Mesendoderm (in vitro differentiated cells): ENCODE measurements at regions not wholly inside any gene's neighbourhood (a gene's known extent, or its start where the extent isn't known, plus 50 kb on each side); places are given as distances from the start of the nearest gene placed in this dataset.

ENCODE experiments used
- DNase-seq: peaks from one replicate; pipeline ENCODE4 v3.0.0; 2013
- H2AK5ac ChIP-seq: 2 replicates; pipeline ENCODE4 v1.6.1; 2013; ENCODE audit warnings: low read length, inconsistent platforms
- H2BK120ac ChIP-seq: 2 replicates; pipeline ENCODE4 v1.6.1; 2013; ENCODE audit warnings: low read depth, mild to moderate bottlenecking, low read length, moderate library complexity, mixed read lengths
- H2BK15ac ChIP-seq: replicated peaks from 2 replicates; pipeline ENCODE4 v1.6.1; 2013; ENCODE audit warnings: low read depth, mild to moderate bottlenecking, moderate library complexity
- H2BK5ac ChIP-seq: 2 replicates; pipeline ENCODE4 v1.6.1; 2013; ENCODE audit warnings: low read length, inconsistent platforms
- H3K18ac ChIP-seq: 2 replicates; pipeline ENCODE4 v1.6.1; 2013; ENCODE audit warnings: mild to moderate bottlenecking, low read length, mixed read lengths
- H3K23ac ChIP-seq: one replicate; pipeline ENCODE4 v1.6.1; 2013; ENCODE audit warnings: low read length
- H3K27ac ChIP-seq: 2 replicates; pipeline ENCODE4 v1.5.1; 2013; ENCODE audit warnings: low read depth, mild to moderate bottlenecking, inconsistent platforms, low read length, moderate library complexity
- H3K27me3 ChIP-seq: 2 replicates; pipeline ENCODE4 v1.6.1; 2013; ENCODE audit warnings: low read length, control low read depth, mild to moderate bottlenecking, inconsistent platforms; ENCODE audit not compliant: insufficient read depth, poor library complexity
- H3K36me3 ChIP-seq: 2 replicates; pipeline ENCODE4 v1.6.1; 2013; ENCODE audit warnings: low read length, inconsistent platforms; ENCODE audit not compliant: control insufficient read depth, insufficient read depth
- H3K4ac ChIP-seq: one replicate; pipeline ENCODE4 v1.6.1; 2013; ENCODE audit warnings: low read depth, mild to moderate bottlenecking, low read length, moderate library complexity
- H3K4me1 ChIP-seq: 2 replicates; pipeline ENCODE4 v1.6.1; 2013; ENCODE audit warnings: low read depth, low read length, inconsistent platforms; ENCODE audit not compliant: control insufficient read depth
- H3K4me2 ChIP-seq: 2 replicates; pipeline ENCODE4 v1.6.1; 2013; ENCODE audit warnings: low read length
- H3K4me3 ChIP-seq: 2 replicates; pipeline ENCODE4 v1.5.1; 2013; ENCODE audit warnings: mild to moderate bottlenecking, low read length
- H3K56ac ChIP-seq: one replicate; pipeline ENCODE4 v1.6.1; 2013; ENCODE audit warnings: low read length
- H3K79me1 ChIP-seq: 2 replicates; pipeline ENCODE4 v1.6.1; 2013; ENCODE audit warnings: low read length, inconsistent platforms
- H3K79me2 ChIP-seq: 2 replicates; pipeline ENCODE4 v1.6.1; 2013; ENCODE audit warnings: mild to moderate bottlenecking, low read length; ENCODE audit not compliant: control insufficient read depth, insufficient read depth
- H3K9ac ChIP-seq: 2 replicates; pipeline ENCODE4 v1.6.1; 2013; ENCODE audit warnings: low read length, inconsistent platforms
- H4K5ac ChIP-seq: one replicate; pipeline ENCODE4 v1.6.1; 2013; ENCODE audit warnings: low read length
- H4K8ac ChIP-seq: one replicate; pipeline ENCODE4 v1.6.1; 2013; ENCODE audit warnings: low read depth, mild to moderate bottlenecking, control low read depth, low read length, moderate library complexity
- WGBS: extraction: QIAGEN DNeasy Blood & Tissue Kit; methylation state at CpG from one replicate; pipeline ENCODE4 v1.1.7; 2013; ENCODE audit warnings: low lambda C conversion rate, missing lambda C conversion rate; ENCODE audit not compliant: insufficient coverage; ENCODE audit errors: extremely low coverage; 5-methylcytosine and 5-hydroxymethylcytosine counted together

DNA sequence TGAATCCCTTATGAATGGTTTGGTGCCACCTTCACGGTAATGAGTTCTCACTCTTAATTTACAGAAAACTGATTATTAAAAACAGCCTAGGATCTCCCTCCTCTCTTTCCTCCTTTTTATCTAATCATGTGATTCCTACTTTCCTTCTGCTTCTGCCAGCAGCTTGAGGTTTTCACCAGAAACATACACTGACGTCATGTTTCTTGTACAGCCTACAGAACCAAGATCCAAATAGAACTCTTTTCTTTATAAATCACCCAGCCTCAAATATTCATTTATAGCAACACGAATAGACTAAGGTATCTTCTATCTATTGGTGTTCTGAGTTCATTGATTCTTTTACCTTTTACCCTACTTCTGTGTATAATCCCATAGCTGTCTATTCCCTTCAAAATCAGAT lies 388.9 kb upstream of the CDH10 start:
- Histone ChIP-seq H3K56ac (no peak overlapping the region), H3K79me2 (no peaks in the 10 kb centered on the region), H2BK120ac (no peak overlapping the region), H3K27me3 (no peaks in the 10 kb centered on the region), H2AK5ac (no peak overlapping the region), H3K27ac (no peak overlapping the region), H3K18ac (no peak overlapping the region), H3K79me1 (no peaks in the 10 kb centered on the region), H3K9ac (no peak overlapping the region), H2BK15ac (no peak overlapping the region), H3K36me3 (no peaks in the 10 kb centered on the region), H3K23ac (no peak overlapping the region), H3K4me2 (no peak overlapping the region), H3K4me3 (no peak overlapping the region), H2BK5ac (no peak overlapping the region), H4K5ac (no peak overlapping the region), H3K4me1 (no peaks in the 10 kb centered on the region), H4K8ac (no peak overlapping the region), H3K4ac (no peak overlapping the region)
- WGBS, result no CpG with 5 or more reads among the region's 3 CpGs
- DNase-seq, result no peak

DNA sequence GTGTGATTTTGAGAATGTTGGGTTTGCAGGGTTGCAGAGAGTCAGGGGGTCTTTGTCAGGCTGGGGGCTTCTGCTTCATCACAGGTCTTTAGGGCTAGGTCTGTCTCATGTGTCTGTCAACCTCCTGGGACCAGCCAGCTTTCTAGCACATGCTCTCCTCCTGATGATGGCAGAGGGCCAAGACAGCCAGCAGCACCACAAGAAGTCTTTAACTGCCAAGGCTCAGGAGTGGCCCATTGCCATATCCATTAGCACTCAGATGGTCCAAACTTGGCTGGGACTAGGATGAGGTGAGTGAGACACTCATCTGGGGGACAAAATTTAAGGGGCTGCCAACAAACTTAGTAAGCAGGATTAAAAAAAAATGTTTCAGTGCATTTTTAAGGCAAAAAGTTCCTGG lies 384.2 kb upstream of the CDH10 start:
- H3K4ac ChIP-seq, result no peak overlapping the region

DNA sequence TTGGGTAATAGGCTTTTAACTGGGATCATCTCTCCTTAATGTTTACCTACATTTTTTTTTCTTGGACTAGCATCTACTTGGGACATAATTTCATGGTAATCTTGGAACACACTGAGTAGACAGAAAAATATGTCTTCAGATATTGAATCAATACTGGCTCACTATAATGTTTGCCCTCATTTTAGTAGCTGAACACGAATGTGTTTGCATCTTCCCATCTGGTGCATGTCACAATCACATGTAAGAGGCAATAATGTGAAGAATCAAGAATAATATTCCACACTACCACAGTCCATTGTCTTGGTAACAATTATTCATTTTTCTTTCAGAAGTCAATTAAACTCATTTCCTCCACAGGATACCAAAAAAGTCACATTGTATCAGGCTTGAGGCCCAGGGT lies 382.7 kb upstream of the CDH10 start:
- H4K5ac ChIP-seq, result no peak overlapping the region
- H3K4me3 ChIP-seq, result no peak overlapping the region
- no peak overlapping the region for H3K4me2 ChIP-seq
- H3K4ac ChIP-seq, result no peak overlapping the region
- no peak overlapping the region for H3K27ac ChIP-seq
- H3K79me1 ChIP-seq, result no peaks in the 10 kb centered on the region
- H2BK5ac ChIP-seq, result no peak overlapping the region
- H4K8ac ChIP-seq, result no peak overlapping the region
- no peaks in the 10 kb centered on the region for H3K79me2 ChIP-seq
- no peak overlapping the region for H2BK15ac ChIP-seq
- H3K18ac ChIP-seq, result no peak overlapping the region
- no peak overlapping the region for H3K56ac ChIP-seq
- H2BK120ac ChIP-seq, result no peak overlapping the region
- no CpG with 5 or more reads among the region's 1 CpG for WGBS
- H2AK5ac ChIP-seq, result no peak overlapping the region
- no peaks in the 10 kb centered on the region for H3K36me3 ChIP-seq
- no peak for DNase-seq
- H3K27me3 ChIP-seq, result no peaks in the 10 kb centered on the region
- H3K23ac ChIP-seq, result no peak overlapping the region
- H3K9ac ChIP-seq, result no peak overlapping the region
- H3K4me1 ChIP-seq, result no peaks in the 10 kb centered on the region

More for the DNA sequence above, 384.2 kb upstream of the CDH10 start:
- H4K5ac ChIP-seq, result no peak overlapping the region
- H3K9ac ChIP-seq, result no peak overlapping the region
- H4K8ac ChIP-seq, result no peak overlapping the region
- H3K4me1 ChIP-seq, result no peaks in the 10 kb centered on the region
- H3K4me2 ChIP-seq, result no peak overlapping the region
- no peak overlapping the region for H3K18ac ChIP-seq
- no peak overlapping the region for H3K4me3 ChIP-seq
- H2BK15ac ChIP-seq, result no peak overlapping the region
- no peaks in the 10 kb centered on the region for H3K36me3 ChIP-seq
- no peak overlapping the region for H3K56ac ChIP-seq
- DNase-seq, result no peak
- H3K79me2 ChIP-seq, result no peaks in the 10 kb centered on the region
- no peaks in the 10 kb centered on the region for H3K79me1 ChIP-seq
- H2AK5ac ChIP-seq, result no peak overlapping the region
- no peaks in the 10 kb centered on the region for H3K27me3 ChIP-seq
- H3K23ac ChIP-seq, result no peak overlapping the region
- no peak overlapping the region for H2BK120ac ChIP-seq
- no peak overlapping the region for H2BK5ac ChIP-seq
- no peak overlapping the region for H3K27ac ChIP-seq

DNA sequence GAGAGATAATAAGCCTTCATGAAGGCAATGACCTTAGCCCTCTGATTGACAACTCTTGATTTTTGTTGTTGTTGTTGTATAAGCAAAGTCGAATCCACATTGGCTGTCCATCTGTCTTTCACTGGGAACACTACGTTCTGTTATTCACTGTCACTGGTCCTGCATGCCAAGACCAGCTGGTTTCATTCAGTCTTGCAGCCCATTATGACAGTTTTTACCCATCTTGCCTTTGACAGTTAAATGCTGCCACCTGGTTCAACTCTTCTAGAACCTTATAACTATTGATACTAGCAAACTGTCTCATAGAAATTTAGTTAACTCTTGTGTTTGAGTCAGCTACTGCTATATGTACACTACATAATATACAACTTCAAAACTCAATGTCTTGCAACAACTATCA lies 382.3 kb upstream of the CDH10 start:
- no CpG with 5 or more reads among the region's 2 CpGs for WGBS
- Histone ChIP-seq H3K79me1 (no peaks in the 10 kb centered on the region), H3K36me3 (no peaks in the 10 kb centered on the region), H2BK120ac (no peak overlapping the region), H3K4me2 (no peak overlapping the region), H3K56ac (no peak overlapping the region), H3K9ac (no peak overlapping the region), H2BK15ac (no peak overlapping the region), H4K8ac (no peak overlapping the region), H2BK5ac (no peak overlapping the region), H3K23ac (no peak overlapping the region), H3K4ac (no peak overlapping the region), H3K27ac (no peak overlapping the region), H3K18ac (no peak overlapping the region), H3K27me3 (no peaks in the 10 kb centered on the region), H3K4me3 (no peak overlapping the region), H4K5ac (no peak overlapping the region), H3K4me1 (no peaks in the 10 kb centered on the region), H2AK5ac (no peak overlapping the region), H3K79me2 (no peaks in the 10 kb centered on the region)
- DNase-seq, result no peak

DNA sequence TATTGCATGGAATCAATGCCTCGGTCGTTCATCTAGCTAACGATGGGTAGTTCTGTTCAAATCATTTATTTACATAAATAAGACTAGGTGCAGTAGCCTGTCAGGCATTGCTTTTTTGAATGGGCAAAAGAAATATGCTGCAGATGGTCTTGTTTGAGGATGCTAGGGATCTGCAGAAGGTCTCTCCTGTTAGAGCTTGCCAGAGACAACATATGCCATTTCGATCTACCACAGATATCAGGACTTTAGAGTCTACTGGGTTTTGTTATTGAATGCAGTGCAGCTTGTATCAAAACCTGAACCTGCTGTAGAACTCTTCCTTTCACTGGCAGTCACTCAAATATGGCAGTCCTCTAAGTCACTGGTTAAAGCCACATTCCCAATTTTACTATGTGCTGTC lies 381.1 kb upstream of the CDH10 start:
- no peak overlapping the region for H3K4me2 ChIP-seq
- H3K4ac ChIP-seq, result no peak overlapping the region
- H3K36me3 ChIP-seq, result no peaks in the 10 kb centered on the region
- no peaks in the 10 kb centered on the region for H3K79me2 ChIP-seq
- no peak overlapping the region for H3K27ac ChIP-seq
- H4K8ac ChIP-seq, result no peak overlapping the region
- H3K4me3 ChIP-seq, result no peak overlapping the region
- H3K23ac ChIP-seq, result no peak overlapping the region
- H3K9ac ChIP-seq, result no peak overlapping the region
- H3K56ac ChIP-seq, result no peak overlapping the region
- no peaks in the 10 kb centered on the region for H3K27me3 ChIP-seq
- no peaks in the 10 kb centered on the region for H3K4me1 ChIP-seq
- no CpG with 5 or more reads among the region's 4 CpGs for WGBS
- no peak overlapping the region for H2BK15ac ChIP-seq
- no peak overlapping the region for H3K18ac ChIP-seq
- H2BK120ac ChIP-seq, result no peak overlapping the region
- H3K79me1 ChIP-seq, result no peaks in the 10 kb centered on the region
- H4K5ac ChIP-seq, result no peak overlapping the region
- DNase-seq, result no peak
- H2BK5ac ChIP-seq, result no peak overlapping the region
- no peak overlapping the region for H2AK5ac ChIP-seq

DNA sequence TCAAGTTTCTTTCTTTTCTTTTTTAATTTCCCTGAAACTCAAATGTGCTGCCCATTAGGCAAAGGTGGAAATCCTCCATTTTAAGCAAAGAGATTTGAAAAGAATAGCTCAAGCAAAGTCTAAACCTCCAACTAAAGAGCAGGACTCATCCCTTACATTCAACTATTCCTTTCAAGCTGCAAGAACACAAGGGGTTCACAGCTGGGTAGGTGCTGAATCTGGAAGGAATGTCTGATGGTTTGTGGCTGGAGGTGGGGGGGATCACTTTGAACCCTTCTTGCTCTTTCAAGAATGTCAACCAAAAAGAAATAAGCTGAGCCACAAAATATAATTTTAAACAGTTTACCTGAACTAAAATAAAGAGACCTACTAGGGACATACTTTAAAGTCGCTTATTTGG lies 375.7 kb upstream of the CDH10 start:
- no peak overlapping the region for H3K18ac ChIP-seq
- H4K8ac ChIP-seq, result no peak overlapping the region
- H3K56ac ChIP-seq, result no peak overlapping the region
- no peak overlapping the region for H3K4me2 ChIP-seq
- no peak overlapping the region for H2AK5ac ChIP-seq
- peak; percentile 5 for DNase-seq
- no peak overlapping the region for H2BK5ac ChIP-seq
- H3K4me1 ChIP-seq, result no peaks in the 10 kb centered on the region
- H3K4ac ChIP-seq, result no peak overlapping the region
- H3K79me2 ChIP-seq, result no peaks in the 10 kb centered on the region
- H3K9ac ChIP-seq, result no peak overlapping the region
- H3K27me3 ChIP-seq, result no peaks in the 10 kb centered on the region
- H3K4me3 ChIP-seq, result no peak overlapping the region
- no peak overlapping the region for H3K23ac ChIP-seq
- no CpG with 5 or more reads among the region's 1 CpG for WGBS
- H4K5ac ChIP-seq, result no peak overlapping the region
- H3K27ac ChIP-seq, result no peak overlapping the region
- H2BK120ac ChIP-seq, result no peak overlapping the region
- H3K36me3 ChIP-seq, result no peaks in the 10 kb centered on the region
- H2BK15ac ChIP-seq, result no peak overlapping the region
- no peaks in the 10 kb centered on the region for H3K79me1 ChIP-seq
